Transverse colon (tissue), 3 donors: ENCODE measurements at regions not wholly inside any gene's neighbourhood (a gene's known extent, or its start where the extent isn't known, plus 50 kb on each side); places are given as distances from the start of the nearest gene placed in this dataset.

Source experiments
- POLR2A ChIP-seq: fragments of 450-650 bp; IDR thresholded peaks from one replicate; pipeline ENCODE4 v1.6.1; 2016; ENCODE audit warnings: antibody characterized with exemption, mild to moderate bottlenecking, moderate library complexity
- TF ChIP-seq, protein P1 (sequence below), 5 experiments: fragments of 200-600 bp in 3 of 5; fragments of 450-650 bp in 2 of 5; sonication (generic) in 3 of 5; IDR thresholded peaks; 1 replicate in 2 of 5; 2 replicates in 3 of 5; pipeline ENCODE4 v1.5.1; 2016 to 2017; ENCODE audit warnings: antibody characterized with exemption in 5 of 5, inconsistent platforms in 3 of 5, mild to moderate bottlenecking in 2 of 5, moderate library complexity in 1 of 5

DNA sequence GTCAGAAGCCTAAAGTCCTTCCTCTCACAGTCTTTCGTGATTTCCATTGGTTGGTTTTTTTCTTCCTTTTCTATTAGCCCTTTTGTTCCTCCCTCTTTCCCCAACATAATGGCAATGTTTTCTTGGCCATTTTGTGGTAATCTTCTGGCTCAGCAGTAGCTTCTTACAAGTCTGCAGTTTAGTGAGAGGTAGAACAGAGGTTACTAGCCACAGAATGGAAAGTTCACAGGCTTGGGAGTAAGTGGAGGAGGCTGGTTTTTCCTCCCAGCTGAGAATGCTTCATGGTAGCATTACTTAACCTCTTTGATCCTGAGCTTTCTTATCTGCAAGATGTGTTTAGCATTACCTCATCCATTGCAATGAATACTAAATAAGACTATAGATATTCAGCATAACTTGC, 346.9 kb downstream of the NFIB start:
- TF ChIP-seq POLR2A = no peak
- TF ChIP-seq, protein P1, sequence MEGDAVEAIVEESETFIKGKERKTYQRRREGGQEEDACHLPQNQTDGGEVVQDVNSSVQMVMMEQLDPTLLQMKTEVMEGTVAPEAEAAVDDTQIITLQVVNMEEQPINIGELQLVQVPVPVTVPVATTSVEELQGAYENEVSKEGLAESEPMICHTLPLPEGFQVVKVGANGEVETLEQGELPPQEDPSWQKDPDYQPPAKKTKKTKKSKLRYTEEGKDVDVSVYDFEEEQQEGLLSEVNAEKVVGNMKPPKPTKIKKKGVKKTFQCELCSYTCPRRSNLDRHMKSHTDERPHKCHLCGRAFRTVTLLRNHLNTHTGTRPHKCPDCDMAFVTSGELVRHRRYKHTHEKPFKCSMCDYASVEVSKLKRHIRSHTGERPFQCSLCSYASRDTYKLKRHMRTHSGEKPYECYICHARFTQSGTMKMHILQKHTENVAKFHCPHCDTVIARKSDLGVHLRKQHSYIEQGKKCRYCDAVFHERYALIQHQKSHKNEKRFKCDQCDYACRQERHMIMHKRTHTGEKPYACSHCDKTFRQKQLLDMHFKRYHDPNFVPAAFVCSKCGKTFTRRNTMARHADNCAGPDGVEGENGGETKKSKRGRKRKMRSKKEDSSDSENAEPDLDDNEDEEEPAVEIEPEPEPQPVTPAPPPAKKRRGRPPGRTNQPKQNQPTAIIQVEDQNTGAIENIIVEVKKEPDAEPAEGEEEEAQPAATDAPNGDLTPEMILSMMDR (IDR thresholded peaks at IDR 0.05) = no peak
